ELF-1 (cell line): ENCODE measurements at regions not wholly inside any gene's neighbourhood (a gene's known extent, or its start where the extent isn't known, plus 50 kb on each side); places are given as distances from the start of the nearest gene placed in this dataset.

Experiments
- DNase-seq: peaks from one replicate; pipeline ENCODE4 v3.0.0-alpha.2; 2016; ENCODE audit warnings: low read depth, low spot score

DNA sequence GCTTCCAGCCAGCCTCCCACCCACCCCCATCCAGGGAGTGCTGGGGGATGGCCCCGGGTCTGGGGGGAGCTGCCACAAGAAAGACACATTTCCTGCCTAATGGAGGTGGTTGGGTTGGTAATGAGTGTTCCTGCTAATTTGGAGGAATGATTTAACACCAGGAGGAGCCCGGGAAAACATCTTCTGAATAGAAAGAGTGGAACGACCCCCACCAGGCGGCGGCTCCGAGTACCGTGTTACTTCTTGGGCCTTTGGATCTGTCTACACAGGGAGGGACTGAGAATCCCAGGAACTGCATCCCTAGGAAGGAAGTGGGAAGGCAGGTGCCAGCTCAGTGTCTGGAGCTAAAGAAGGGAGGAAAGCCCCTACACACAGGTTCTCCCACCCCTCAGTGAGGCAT, 64.6 kb downstream of the TSPAN17 start:
- no peak for DNase-seq

DNA sequence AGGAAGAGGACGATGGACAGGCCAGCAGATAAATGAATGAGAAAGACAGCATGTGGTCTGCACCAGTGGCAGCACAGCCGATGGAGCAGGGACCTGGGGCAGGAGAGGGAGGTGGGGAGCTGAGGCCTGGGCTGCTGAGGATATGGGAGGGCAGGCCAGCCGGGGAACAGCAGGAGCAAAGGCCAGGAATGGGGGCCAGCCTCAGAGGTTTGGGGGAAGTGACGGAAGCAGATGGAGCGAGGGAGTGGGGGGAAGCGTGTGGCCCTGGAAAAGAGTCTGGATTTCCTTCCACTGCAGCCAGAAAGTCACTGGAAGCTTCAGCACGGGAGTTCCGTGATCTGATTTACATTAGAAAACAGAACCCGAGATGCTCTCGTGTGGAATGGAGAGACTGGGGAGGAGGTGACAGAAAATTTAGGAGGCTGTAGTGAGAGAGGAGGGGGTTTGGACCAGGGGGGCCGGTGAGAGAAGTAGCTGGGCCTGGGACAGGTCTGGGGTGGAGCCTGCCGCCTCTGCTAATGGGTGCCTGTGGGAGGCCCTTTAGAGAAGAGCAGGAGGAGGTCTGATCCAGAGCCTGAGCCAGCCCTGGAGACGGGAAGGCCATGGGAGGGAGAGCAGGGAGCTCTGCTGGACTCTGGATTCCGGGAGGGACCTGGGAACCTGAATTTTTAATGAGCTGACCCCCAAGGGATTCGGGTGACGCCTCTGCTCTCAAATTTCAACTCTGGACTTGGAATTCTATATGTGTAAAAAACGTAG, 65.4 kb downstream of the TSPAN17 start:
- DNase-seq = no peak

DNA sequence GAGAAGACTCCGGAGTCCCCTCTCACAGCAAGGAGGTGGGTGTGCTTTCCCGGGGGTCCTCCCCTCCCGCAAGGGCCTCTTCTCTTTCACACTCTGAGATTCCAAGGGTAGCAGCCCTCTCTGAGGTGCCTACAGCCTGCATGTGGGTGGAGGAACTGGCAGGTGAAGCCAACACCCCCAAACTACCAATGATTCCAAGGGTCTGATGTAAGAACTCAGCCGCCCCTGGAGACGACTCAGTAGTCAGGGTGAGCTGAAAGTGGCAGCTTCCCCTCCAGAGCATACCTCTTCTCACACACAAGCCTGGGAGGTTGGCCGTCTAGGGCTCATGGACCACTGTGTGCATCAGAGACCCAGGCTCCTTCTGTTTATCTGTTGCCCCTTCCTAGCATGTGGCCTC, 66.1 kb downstream of the TSPAN17 start:
- DNase-seq = no peak

DNA sequence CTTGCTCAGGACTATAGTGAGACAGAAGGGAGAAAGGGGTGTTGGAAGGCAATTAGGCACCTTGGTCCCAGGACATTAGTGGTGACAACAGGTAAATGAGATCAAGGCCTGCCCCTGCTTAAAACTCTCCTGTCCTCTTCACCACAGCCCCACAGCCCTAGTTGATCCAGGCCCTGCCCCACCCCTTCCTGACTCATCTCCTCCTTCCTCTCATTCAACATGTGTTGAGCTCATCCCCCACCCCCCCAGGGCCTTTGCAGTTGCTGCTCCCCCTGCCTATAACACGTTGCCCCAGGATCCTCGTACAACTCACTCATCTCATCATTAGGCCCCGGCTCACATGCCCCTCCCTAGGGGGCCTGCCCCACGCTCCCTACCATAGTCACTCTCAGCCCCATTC, 66.8 kb downstream of the TSPAN17 start:
- no peak for DNase-seq

DNA sequence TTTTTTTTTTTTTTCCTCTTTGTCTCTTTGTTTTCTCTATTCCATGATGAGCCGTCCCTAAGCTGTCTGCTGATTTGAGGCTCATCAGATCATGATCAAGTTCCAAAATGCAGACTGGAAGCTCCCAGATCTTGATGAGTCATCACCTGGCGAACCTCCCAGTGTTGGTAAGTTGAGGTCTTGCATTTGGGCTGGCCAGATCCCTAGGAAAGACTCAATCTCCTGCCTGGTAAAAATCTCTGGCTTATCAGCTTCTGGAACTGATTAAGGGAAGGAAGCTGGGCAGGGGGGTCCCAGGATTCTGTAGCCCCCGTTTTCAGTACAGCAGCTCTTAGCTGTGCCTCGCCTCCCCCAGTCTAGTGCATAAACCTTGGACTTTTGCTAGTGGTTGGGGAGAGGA, 69.0 kb downstream of the TSPAN17 start:
- no peak for DNase-seq

DNA sequence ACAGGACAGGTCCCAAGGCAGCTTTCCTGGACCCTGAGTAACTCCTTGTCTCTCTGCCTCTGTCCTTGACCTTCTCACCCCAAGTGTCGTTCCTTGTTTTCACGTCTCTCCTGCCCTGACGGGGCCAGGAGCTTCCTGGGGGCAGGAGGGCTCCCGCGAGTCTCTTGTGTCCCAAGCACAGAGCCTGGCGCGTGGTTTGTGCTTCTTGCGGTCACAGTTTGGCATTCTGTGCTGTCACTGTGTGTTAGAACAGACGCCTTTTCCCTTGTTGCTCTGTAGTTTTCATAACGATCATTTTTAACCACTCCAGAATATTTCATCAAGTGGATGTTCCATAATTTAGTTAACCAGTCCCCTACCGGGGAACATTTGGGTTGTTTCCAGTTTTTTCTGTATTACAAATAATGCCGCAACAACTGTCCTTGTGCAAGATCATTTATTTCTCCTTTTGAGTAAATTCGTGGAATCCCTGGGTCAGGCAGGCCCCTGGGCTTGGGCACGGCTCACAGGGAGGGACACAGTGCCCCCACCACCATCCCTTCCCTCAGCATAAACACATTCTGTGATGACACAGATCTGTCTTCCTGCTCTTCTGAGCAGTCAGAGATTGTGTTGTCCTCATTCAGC, 71.9 kb downstream of the TSPAN17 start:
- DNase-seq = no peak

DNA sequence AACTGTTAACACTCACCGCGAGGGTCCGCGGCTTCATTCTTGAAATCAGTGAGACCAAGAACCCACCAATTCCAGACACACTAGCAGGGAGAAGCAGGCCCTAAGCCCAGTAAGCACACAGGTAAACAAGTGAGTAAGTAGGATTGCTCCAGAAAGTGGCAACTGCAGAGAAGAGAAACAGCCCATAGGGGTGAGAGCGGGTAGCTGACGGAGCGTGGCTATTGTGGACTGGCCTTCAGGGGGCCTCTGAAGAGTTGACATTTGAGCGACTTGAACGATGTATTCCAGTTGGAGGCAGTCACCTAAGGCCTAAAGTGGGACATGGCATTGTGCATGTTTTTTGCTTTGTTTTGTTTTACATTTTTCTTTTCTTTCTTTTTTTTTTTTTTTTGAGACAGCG, 74.2 kb downstream of the TSPAN17 start:
- no peak for DNase-seq

DNA sequence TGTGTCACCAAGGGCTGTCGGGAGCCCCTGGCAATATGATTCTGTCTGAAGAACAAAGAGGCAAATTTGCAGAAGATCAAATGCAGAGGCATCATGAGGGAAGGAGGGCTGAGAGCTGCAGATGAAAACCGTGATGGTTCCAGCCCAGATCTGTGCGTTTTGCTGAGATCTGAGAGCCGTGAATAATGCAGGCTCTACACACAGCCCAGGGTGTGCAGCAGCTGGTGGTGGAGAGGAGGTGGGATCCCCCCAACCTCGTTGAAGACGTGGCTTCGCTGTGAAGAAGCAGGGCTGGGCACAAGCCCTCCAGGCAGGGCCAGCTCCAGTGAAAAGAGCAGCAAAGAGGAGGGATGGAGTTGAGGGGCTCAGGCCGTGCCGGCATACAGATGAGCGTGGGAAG, 75.5 kb downstream of the TSPAN17 start:
- no peak for DNase-seq

DNA sequence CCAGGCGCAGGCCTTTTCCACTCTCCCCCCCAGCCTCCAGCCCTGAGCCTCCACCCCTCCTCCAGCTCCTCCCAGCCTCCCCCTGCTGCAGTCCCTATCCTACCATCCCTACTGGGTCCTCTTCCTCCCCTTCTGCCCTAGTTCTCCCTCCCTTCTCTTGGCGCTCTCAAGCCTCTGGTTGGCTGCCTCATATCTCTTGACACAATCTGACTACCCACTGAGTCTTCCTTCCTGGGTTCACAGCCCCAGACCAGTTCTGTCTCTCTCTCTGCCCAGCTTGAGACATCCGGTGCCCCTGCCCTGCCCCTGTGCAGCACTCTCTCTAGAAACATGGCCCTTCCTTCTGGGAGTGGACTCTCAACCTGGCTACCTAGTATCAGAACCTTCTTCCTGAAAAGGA, 76.2 kb downstream of the TSPAN17 start:
- no peak for DNase-seq

DNA sequence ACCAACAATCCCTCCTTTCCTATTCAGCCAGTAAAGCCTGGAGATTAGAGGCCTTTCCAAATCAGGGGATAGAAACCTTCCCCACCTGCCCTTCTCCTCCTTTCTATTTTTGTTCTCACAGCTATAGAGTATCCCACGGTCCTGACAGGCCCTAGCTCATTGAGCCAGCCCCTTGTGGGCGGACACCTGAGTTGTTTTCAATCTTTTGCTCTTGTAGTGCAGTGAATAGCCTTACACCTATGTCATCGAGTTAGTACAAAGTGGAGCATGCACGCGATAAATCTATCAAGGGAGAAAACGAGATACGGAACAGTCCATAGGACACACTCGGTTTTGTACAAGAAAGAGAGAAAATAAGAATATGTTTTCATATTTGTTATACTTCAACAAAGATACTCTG, 77.2 kb downstream of the TSPAN17 start:
- no peak for DNase-seq

DNA sequence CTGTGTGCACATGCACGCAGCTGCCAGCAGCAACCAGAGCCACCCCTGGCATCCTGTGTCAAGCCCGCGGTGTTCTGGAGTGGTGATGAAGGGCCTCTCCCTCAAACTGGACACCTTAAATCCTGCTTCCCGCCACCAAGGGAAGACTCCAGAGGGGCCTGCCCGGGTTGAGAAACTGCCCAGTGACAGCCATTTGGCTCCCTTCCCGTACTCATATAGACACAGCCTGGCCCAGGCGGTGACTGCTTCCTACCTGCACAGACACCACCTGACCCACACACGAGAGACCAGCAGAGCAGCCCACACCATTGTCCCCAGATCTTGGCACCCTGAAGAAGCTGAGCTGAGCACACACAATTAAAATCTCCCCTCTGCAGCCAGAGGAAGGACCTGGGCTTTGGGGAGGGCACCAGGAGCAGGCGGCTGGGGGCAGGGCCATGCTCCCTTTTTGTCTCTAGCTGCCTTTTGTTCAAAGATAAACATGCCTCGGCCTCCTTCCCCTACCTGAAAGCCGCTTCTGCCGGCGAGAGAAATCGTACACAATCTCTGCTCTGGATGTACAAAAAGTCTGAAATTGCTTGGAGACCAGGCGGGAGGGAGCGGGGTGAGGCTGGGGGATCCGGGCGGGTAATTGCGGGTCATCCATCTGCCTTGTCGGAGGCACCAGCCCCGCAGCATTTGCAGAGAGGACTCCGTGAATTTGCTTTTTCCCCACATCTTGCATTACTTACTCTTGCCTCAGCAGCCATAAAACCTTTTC, 78.4 kb downstream of the TSPAN17 start:
- DNase-seq = no peak

DNA sequence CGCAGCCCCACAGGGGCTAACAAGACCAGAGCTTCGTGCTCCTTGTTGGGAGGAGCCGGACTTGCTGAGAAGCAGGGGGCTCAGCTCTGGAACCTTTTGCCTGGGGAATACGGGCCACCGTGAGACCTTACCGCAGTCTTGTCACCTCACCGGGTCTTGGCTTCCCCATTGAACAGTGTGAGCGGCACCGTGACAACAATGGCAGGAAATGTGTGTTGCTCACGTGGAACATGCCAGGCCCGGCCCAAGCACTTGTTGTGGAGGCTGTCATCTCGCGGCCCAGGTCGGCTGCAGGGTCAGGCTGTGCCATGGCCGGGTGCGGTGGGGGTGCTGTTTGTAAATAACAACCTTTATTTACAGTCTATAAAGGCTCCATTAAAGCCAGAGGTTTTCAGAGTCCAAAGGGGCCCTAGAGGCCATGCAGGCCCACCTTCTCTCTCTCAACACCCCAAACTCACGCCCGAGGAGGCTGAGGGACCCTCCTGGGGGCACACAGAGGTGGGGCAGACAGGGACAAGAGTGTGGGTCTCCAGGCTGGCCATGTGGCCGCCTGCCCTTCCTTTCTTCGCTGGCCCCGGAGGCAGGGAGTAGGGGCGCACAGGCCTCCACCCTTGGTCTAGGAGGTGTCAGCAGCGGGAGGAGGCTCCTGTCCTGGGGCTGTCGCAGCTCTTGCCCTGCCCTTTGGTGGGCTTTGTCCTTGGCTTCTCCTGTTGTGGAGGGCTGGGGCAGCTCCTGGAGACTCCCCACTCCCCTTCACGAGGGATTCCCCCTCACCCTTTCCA, 79.7 kb downstream of the TSPAN17 start:
- DNase-seq = no peak

DNA sequence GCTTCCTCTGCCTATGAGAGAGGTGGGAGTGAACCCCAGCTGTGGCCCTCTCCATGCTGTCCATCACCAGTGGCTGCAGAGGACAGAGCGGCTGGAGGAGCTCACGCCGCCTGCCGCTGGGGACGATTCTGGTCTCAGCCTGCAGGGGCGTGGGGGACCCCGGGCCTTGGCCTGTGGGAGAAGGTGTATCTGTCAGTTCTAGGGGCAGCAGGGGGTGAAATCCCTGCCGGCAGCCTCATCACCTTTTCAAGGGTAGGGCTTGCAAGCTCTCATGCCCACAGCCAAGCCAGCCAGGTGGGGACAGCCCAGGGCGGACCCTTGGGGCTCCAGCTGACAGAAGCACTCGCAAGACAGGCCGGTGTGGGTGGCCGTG, 80.2 kb downstream of the TSPAN17 start:
- DNase-seq = no peak

DNA sequence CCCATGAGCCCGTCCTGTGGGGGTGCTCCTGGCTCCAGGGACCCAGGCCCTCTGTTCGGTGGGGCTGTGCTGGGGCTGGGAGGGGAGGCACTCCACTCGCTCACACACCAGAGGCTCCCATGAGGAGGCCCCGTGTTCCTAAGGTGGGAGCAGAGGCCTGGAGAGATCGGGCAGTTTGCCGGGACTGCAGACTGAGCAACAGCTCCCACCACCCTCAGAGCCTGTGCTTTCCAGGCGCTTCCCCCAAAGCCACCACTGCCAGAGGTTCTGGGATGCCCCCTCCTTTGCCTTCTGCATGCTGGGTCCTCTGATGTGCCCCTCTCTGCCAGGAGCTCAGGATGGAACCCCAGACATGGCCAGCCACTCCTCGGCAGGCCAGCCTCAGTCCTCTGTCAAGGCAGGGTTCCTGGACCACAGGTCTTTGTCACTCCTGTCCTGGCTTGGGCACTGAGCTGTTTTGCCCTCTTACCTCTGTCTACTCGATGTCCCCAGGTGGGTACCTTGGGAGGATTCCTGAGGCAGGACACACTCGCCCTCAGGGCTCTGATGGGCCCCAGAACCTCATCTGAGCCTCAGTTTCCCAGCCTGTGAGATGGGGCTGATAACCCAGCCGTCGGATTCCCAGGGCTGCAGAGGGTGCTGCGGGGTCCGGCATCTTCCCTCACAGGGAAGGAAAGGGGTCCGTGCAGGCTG, 80.8 kb downstream of the TSPAN17 start:
- DNase-seq = no peak

DNA sequence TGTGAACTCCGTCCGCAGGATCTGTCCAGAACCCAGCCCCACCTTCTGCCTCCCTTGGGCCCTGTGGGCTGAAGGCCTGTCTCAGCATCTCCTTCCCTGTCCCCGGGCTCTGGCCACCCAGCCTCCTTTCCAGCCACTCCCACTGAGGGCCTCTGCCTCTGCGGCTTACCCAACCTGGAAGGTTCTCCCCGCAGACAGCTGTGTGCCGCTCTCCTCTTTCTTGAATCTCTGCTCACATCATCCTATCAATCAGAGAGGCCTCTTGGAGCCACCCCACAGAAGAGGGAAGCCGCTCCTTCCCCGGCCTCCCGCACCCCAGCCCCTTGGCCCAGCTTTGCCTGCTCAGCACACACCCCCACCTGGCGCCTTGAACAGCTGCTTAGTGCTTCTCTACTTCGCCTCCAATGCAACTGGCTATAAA, 81.5 kb upstream of the UNC5A start:
- DNase-seq = no peak

DNA sequence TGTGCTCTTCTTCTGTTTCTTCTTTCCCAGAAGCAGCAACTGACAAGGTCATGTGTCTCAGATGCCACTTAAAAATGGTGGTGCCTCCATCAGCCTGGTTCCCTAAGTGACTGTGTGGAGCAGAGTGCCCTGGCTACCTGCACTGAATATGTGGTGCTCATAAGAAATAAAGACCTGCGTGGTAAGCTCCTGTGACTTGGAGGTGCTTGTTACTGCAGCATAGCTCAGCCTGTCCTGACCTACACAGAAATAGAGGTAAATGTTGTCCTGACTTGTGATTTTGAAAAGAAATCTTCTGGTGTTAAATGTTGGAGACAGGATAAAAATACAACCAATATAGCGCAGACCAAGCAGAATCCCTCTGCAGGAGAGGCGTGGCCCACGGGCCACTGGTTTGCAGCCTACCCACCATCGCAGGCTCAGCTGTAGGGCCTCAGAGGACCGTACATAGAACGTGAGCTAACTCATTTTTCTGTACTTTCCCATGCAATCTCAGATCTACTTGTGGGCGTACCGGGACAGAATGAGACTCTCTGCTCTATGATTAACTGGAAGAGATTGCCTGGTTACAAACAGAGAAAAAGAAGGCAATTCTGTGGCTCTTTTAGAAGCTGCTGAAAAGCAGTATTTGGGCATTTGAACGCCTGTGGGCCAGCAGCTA, 79.4 kb upstream of the UNC5A start:
- DNase-seq = no peak

DNA sequence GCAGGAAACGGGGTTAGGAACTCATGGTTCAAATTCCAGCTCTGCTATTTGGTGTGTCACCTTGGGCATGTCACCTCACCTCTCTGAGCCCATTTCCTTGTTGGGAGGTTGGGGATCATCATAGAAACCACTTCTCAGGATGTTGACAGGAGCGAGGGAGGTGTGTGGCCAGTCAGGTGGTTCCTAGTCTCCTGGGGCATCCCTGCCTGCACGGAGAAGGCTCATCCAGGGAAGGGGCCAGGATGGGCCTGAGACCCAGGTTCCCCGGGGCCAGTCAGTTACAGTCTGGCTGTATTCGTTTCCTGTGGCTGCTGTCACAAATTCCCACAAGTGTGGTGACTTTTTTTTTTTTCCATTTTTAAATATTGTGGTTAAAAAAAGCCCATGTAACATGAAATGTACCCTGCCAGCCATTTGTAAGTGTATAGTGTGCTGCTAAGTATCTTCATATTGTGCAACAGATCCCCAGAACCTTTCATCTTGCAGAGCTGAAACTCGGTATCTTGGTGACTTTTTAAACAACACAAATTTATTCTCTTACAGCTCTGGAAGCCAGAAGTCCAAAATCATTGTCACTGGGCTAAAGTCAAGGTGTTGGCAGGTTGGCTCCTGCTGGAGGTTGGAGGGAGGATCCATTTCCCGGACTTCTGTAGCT, 78.7 kb upstream of the UNC5A start:
- DNase-seq = no peak

DNA sequence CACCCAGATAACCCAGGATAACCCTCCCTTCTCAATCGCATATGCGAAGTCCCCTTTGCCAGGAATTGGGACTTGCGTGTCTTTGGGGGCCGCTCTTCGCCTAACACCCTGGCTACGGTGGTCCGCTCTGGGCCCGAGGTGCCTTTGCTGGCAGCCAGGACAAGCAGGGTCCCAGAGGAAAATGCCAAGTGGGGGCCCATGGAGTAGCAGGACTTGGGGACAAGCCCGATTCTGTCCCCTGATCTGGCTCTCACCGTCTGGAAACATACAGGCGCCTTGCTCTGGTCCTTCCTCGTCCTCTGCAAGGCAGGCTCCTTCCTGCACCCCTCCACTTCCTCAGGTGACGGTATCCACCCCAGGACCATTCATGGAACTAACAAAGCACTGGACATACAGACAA, 78.1 kb upstream of the UNC5A start:
- DNase-seq = no peak

DNA sequence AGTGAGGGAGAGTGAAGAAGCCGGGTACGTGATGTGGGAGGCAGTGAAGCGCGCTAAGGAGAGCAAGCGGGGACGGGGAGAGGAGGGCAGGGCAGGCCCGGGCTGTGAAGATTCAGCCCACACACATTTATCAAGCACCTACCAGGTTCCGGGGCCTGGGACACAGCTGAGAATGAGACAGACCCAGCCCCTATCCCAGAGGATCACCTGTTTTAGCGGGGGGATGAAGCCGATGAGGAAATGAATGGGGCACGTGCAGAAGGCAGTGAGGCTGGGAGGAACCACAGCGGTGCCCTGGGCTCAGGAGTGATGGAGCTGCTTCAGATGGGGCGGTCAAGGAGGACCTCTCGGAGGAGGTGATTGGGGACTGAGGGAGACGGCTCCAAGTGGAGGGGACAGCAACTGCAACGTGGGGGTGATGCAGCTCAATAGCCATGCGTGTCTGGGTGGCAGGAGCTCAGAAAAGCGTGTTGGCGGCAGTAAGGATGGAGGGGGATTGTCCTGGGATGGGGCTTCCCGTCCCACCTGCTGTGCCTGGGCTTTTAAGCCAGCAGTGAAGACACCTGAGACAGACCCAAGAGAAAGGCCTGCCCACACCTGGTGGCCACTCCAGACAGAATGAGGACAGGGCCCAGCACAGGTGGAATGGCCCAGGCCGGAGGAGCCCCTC, 77.5 kb upstream of the UNC5A start:
- no peak for DNase-seq
